HCT116 (cell line): ENCODE measurements at regions not wholly inside any gene's neighbourhood (a gene's known extent, or its start where the extent isn't known, plus 50 kb on each side); places are given as distances from the start of the nearest gene placed in this dataset.

Source experiments
- ATAC-seq: fragments of 200-7000 bp; cut with Tn5 transposase; 2 replicates; pipeline ENCODE4 v1.9.1; 2020; ENCODE audit warnings: mild to moderate bottlenecking, moderate library complexity
- BruUV-seq: library from RNA; stranded (reverse); fragments of 400-500 nt; replicated peaks from 2 replicates; lab custom pipeline; 2021; lab: Mats Ljungman, UMichigan
- CTCF ChIA-PET: fragments of 300-600 bp; sonication (Branson Sonifier 250); formaldehyde crosslinking; loops from one replicate; lab custom pipeline; 2021; ENCODE audit warnings: antibody characterized with exemption; lab: Charles Lee
- POLR2A ChIA-PET: fragments of 300-600, 350-600 bp; sonication (Branson Sonifier 250); formaldehyde crosslinking; loops from one replicate; lab custom pipeline; 2021; ENCODE audit warnings: antibody characterized with exemption; lab: Charles Lee
- RAD21 ChIA-PET, 2 experiments: fragments of 300-600 bp; sonication (Branson Sonifier 250); formaldehyde crosslinking; loops; one replicate each; lab custom pipeline; 2023; ENCODE audit warnings: low total read pairs in 2 of 2; ENCODE audit not compliant: uncharacterized antibody in 2 of 2, unreplicated experiment in 2 of 2, low non-redundant PET in 1 of 2; lab: Charles Lee
- DNase-seq: peaks from one replicate; pipeline ENCODE4 v3.0.0-alpha.2; 2010; ENCODE audit warnings: low read depth, low spot score
- H2AFZ ChIP-seq: fragments of 200-600 bp; shearing (Covaris generic), sonication (generic); 2 replicates; pipeline ENCODE4 v1.6.1; 2017; ENCODE audit warnings: low read depth, mixed run types, mixed read lengths, antibody characterized with exemption, low read length; ENCODE audit not compliant: poor library complexity, severe bottlenecking
- H3K27ac ChIP-seq: 2 replicates; pipeline ENCODE4 v1.5.1; 2012; ENCODE audit warnings: low read depth, low read length
- H3K27me3 ChIP-seq: fragments of 200-600 bp; sonication (generic); 2 replicates; pipeline ENCODE4 v1.6.1; 2016; ENCODE audit warnings: mixed run types, low read length, mixed read lengths; ENCODE audit not compliant: insufficient read depth
- H3K36me3 ChIP-seq, 2 experiments: fragments of 200-500 bp in 1 of 2; fragments of 200-600 bp in 1 of 2; sonication (Bioruptor generic) in 1 of 2; sonication (generic) in 1 of 2; 2 replicates each; pipeline versions ENCODE4 v1.5.1 to v1.6.1; 2014 to 2016; ENCODE audit warnings: low read length in 2 of 2, inconsistent platforms in 1 of 2, mixed read lengths in 1 of 2, mixed run types in 1 of 2; ENCODE audit not compliant: insufficient read depth in 2 of 2, control insufficient read depth in 1 of 2
- H3K4me1 ChIP-seq, 2 experiments: fragments of 200-600 bp in 1 of 2; sonication (generic) in 1 of 2; 2 replicates each; pipeline versions ENCODE4 v1.5.1 to v1.6.1; 2012 to 2017; ENCODE audit warnings: low read length in 2 of 2, inconsistent platforms in 1 of 2, mild to moderate bottlenecking in 1 of 2, mixed read lengths in 1 of 2, mixed run types in 1 of 2, moderate library complexity in 1 of 2; ENCODE audit not compliant: insufficient read depth in 2 of 2, control insufficient read depth in 1 of 2
- H3K4me2 ChIP-seq: fragments of 200-600 bp; sonication (generic); 2 replicates; pipeline ENCODE4 v1.6.1; 2017; ENCODE audit warnings: mixed run types, low read length, mixed read lengths
- H3K4me3 ChIP-seq, 2 experiments: fragments of 200-600 bp in 1 of 2; sonication (generic) in 1 of 2; replicated peaks in 1 of 2; 2 replicates each; pipeline ENCODE4 v1.5.1; 2011 to 2016; ENCODE audit warnings: low read length in 2 of 2, control low read depth in 1 of 2, low read depth in 1 of 2, mild to moderate bottlenecking in 1 of 2, mixed read lengths in 1 of 2, mixed run types in 1 of 2
- H3K79me2 ChIP-seq: fragments of 200-600 bp; sonication (generic); 2 replicates; pipeline ENCODE4 v1.6.1; 2017; ENCODE audit warnings: mild to moderate bottlenecking, mixed run types, low read length, moderate library complexity, mixed read lengths; ENCODE audit not compliant: insufficient read depth
- H3K9ac ChIP-seq: fragments of 200-600 bp; sonication (generic); 2 replicates; pipeline ENCODE4 v1.6.1; 2016; ENCODE audit warnings: low read length, mixed read lengths
- H3K9me2 ChIP-seq: fragments of 200-600 bp; sonication (generic), shearing (Covaris generic); 2 replicates; pipeline ENCODE4 v1.6.1; 2017; ENCODE audit warnings: mixed run types, mild to moderate bottlenecking, moderate library complexity; ENCODE audit not compliant: insufficient read depth
- H3K9me3 ChIP-seq, 2 experiments: fragments of 200-500 bp in 1 of 2; fragments of 200-600 bp in 1 of 2; sonication (Bioruptor generic) in 1 of 2; sonication (generic) in 1 of 2; 2 replicates each; pipeline ENCODE4 v1.6.1; 2014 to 2017; ENCODE audit warnings: low read length in 2 of 2, mixed read lengths in 2 of 2, inconsistent platforms in 1 of 2, low read depth in 1 of 2, mild to moderate bottlenecking in 1 of 2, mixed run types in 1 of 2, moderate library complexity in 1 of 2; ENCODE audit not compliant: control insufficient read depth in 1 of 2, insufficient read depth in 1 of 2
- H4K20me1 ChIP-seq: fragments of 200-600 bp; sonication (generic), shearing (Covaris generic); 2 replicates; pipeline ENCODE4 v1.6.1; 2017; ENCODE audit warnings: mixed run types, mild to moderate bottlenecking, moderate library complexity; ENCODE audit not compliant: insufficient read depth
- CBX3 ChIP-seq: IDR thresholded peaks from 2 replicates; pipeline ENCODE4 v1.6.1; 2012; ENCODE audit warnings: low read depth
- EGR1 ChIP-seq: IDR thresholded peaks from 2 replicates; pipeline ENCODE4 v1.6.1; 2012; ENCODE audit warnings: low read depth
- ELF1 ChIP-seq: IDR thresholded peaks from 2 replicates; pipeline ENCODE4 v1.6.1; 2012; ENCODE audit warnings: low read depth, borderline replicate concordance
- EZH2phosphoT487 ChIP-seq: fragments of 200-600 bp; IDR thresholded peaks from 2 replicates; pipeline ENCODE4 v1.6.1; 2018; ENCODE audit warnings: antibody characterized with exemption, borderline replicate concordance
- REST ChIP-seq: IDR thresholded peaks from 2 replicates; pipeline ENCODE4 v1.6.1; 2012; ENCODE audit warnings: low read depth
- SIN3A ChIP-seq: IDR thresholded peaks from 2 replicates; pipeline ENCODE4 v1.6.1; 2012; ENCODE audit warnings: low read depth
- TCF7L2 ChIP-seq: IDR thresholded peaks from 2 replicates; pipeline ENCODE4 v1.7.0; 2011; ENCODE audit warnings: borderline replicate concordance, inconsistent platforms; ENCODE audit not compliant: insufficient read depth, insufficient read length; ENCODE audit errors: extremely low read depth
- ZBTB33 ChIP-seq: IDR thresholded peaks from 2 replicates; pipeline ENCODE4 v1.6.1; 2011; ENCODE audit warnings: mild to moderate bottlenecking, low read length, moderate library complexity; ENCODE audit not compliant: insufficient replicate concordance; ENCODE audit errors: extremely low read depth
- ZFX ChIP-seq: fragments of 450-650 bp; IDR thresholded peaks from 2 replicates; pipeline ENCODE4 v1.6.1; 2017
- ZNF274 ChIP-seq: fragments of 200-500 bp; sonication (Bioruptor generic); IDR thresholded peaks from 2 replicates; pipeline ENCODE4 v1.6.1; 2014; ENCODE audit warnings: mild to moderate bottlenecking, low read depth, low read length, inconsistent platforms
- intact Hi-C: fragments of 100-400 bp; cut with micrococcal nuclease; formaldehyde crosslinking; loops from 2 replicates; pipeline ENCODE4 v1.10.0; 2022

GRCh38 chr12:125604976-125605375 is 539.7 kb downstream of the AACS start (continued):
- no peak for TF ChIP-seq ELF1

- Histone ChIP-seq H3K4me3 (no peak overlapping the region), H3K4me1 (no peaks in the 10 kb centered on the region)
- TF ChIP-seq ZBTB33: no peak
- TF ChIP-seq, all 23 proteins: peak for 0
- H3K4me2 ChIP-seq: no peak overlapping the region
- ChIA-PET CTCF (no interaction called here), RAD21 (no interaction called here), POLR2A (no interaction called here)
- no peaks in the 10 kb centered on the region for H3K9me2 ChIP-seq
- intact Hi-C loops: no loop called here
- no peaks in the 10 kb centered on the region for H3K79me2 ChIP-seq
- no peak overlapping the region for H3K9ac ChIP-seq
- ATAC-seq: no peak
- H2AFZ ChIP-seq: no peak overlapping the region
- no peak overlapping the region for H3K27ac ChIP-seq
- H4K20me1 ChIP-seq: no peaks in the 10 kb centered on the region
- DNase-seq: no peak
- BruUV-seq: no TSS peak
- no peaks in the 10 kb centered on the region for H3K36me3 ChIP-seq
- H3K27me3 ChIP-seq: no peaks in the 10 kb centered on the region
- H3K9me3 ChIP-seq: no peaks in the 10 kb centered on the region; a peak in 1 of 4 replicates
These were observed 541.1 kb downstream of the AACS start for GRCh38 chr12:125606312-125606711.

- H2AFZ ChIP-seq: no peak overlapping the region
- no peak overlapping the region for H3K4me3 ChIP-seq
- H3K27me3 ChIP-seq: no peaks in the 10 kb centered on the region
- no peak overlapping the region for H3K4me2 ChIP-seq
- no peaks in the 10 kb centered on the region for H3K4me1 ChIP-seq
- ChIA-PET POLR2A (no interaction called here), CTCF (no interaction called here), RAD21 (no interaction called here)
- ATAC-seq: no peak
- no peak overlapping the region for H3K9ac ChIP-seq
- no TSS peak for BruUV-seq
- H3K9me2 ChIP-seq: no peaks in the 10 kb centered on the region
- H3K27ac ChIP-seq: no peak overlapping the region
- no peaks in the 10 kb centered on the region for H4K20me1 ChIP-seq
- H3K36me3 ChIP-seq: no peaks in the 10 kb centered on the region
- DNase-seq: no peak
- intact Hi-C loops: no loop called here
- H3K9me3 ChIP-seq: no peaks in the 10 kb centered on the region
- H3K79me2 ChIP-seq: no peaks in the 10 kb centered on the region
- no peak for TF ChIP-seq TCF7L2
- no peak for TF ChIP-seq REST
- no peak for TF ChIP-seq ZFX
- no peak for TF ChIP-seq ZNF274
- TF ChIP-seq SIN3A: no peak
- TF ChIP-seq ZBTB33: no peak
- TF ChIP-seq EGR1: no peak
- TF ChIP-seq CBX3: no peak
- no peak for TF ChIP-seq EZH2phosphoT487
These were observed 545.1 kb downstream of the AACS start for GRCh38 chr12:125610292-125610691.
